CD4-positive, alpha-beta T cell (primary cell): ENCODE measurements at regions not wholly inside any gene's neighbourhood (a gene's known extent, or its start where the extent isn't known, plus 50 kb on each side); places are given as distances from the start of the nearest gene placed in this dataset.
"Not testable (repeated sequence)": the region's sequence is repeated elsewhere in the genome, so short reads cannot be mapped to it uniquely, and the experiment has no call there.

Experiments
- ATAC-seq: fragments of 200-7000 bp; cut with Tn5 transposase; one replicate; pipeline ENCODE4 v1.10.0; 2022; ENCODE audit warnings: mild to moderate bottlenecking; ENCODE audit not compliant: poor library complexity
- CTCF ChIA-PET: fragments of 350-600 bp; sonication (Branson Sonifier 250); formaldehyde crosslinking; loops from one replicate; lab custom pipeline; 2021; ENCODE audit warnings: antibody characterized with exemption, inconsistent platforms; lab: Charles Lee
- POLR2A ChIA-PET: fragments of 350-600 bp; sonication (Branson Sonifier 250); formaldehyde crosslinking; loops from one replicate; lab custom pipeline; 2021; ENCODE audit warnings: antibody characterized with exemption, inconsistent platforms; lab: Charles Lee
- DNase-seq, 14 experiments: peaks; one replicate each; pipeline ENCODE4 v3.0.0-alpha.2; 2013 to 2020; ENCODE audit warnings: mixed read lengths in 2 of 14
- H3K27ac ChIP-seq, 2 donors: one replicate each; pipeline versions ENCODE4 v1.5.1 to v1.7.0; 2013; ENCODE audit warnings: low read length in 2 of 2, low read depth in 1 of 2, mild to moderate bottlenecking in 1 of 2
- H3K27me3 ChIP-seq, 2 experiments: 1 replicate in 1 of 2; 2 replicates in 1 of 2; pipeline versions ENCODE4 v1.6.1 to v1.7.0; 2013; ENCODE audit warnings: low read length in 2 of 2, control low read depth in 1 of 2, mild to moderate bottlenecking in 1 of 2, moderate library complexity in 1 of 2; ENCODE audit not compliant: insufficient read depth in 2 of 2, control insufficient read depth in 1 of 2
- H3K36me3 ChIP-seq: one replicate; pipeline ENCODE4 v1.6.1; 2013; ENCODE audit warnings: low read length, control low read depth; ENCODE audit not compliant: insufficient read depth
- H3K4me1 ChIP-seq: one replicate; pipeline ENCODE4 v1.6.1; 2013; ENCODE audit warnings: low read length, control low read depth; ENCODE audit not compliant: insufficient read depth
- H3K4me3 ChIP-seq: one replicate; pipeline ENCODE4 v1.5.1; 2013; ENCODE audit warnings: mild to moderate bottlenecking, low read length, moderate library complexity
- H3K9me3 ChIP-seq, 2 experiments: 1 replicate in 1 of 2; 2 replicates in 1 of 2; pipeline versions ENCODE4 v1.6.1 to v1.7.0; 2013; ENCODE audit warnings: low read length in 2 of 2, mild to moderate bottlenecking in 2 of 2, control low read depth in 1 of 2, moderate library complexity in 1 of 2; ENCODE audit not compliant: control insufficient read depth in 1 of 2, insufficient read depth in 1 of 2
- H3K27ac Mint-ChIP-seq: one replicate; pipeline ENCODE4 v1.8.0; 2020; ENCODE audit warnings: mixed read lengths
- H3K27me3 Mint-ChIP-seq: one replicate; pipeline ENCODE4 v1.8.0; 2021; ENCODE audit warnings: mixed read lengths
- H3K36me3 Mint-ChIP-seq: one replicate; pipeline ENCODE4 v1.8.0; 2021; ENCODE audit warnings: low read depth, mixed read lengths
- H3K4me1 Mint-ChIP-seq: one replicate; pipeline ENCODE4 v1.8.0; 2021; ENCODE audit warnings: low read depth, mixed read lengths
- H3K4me3 Mint-ChIP-seq: one replicate; pipeline ENCODE4 v1.8.0; 2020; ENCODE audit warnings: mild to moderate bottlenecking, mixed read lengths
- H3K9me3 Mint-ChIP-seq: one replicate; pipeline ENCODE4 v1.8.0; 2020; ENCODE audit warnings: mixed read lengths
- CTCF ChIP-seq: fragments of 200-600 bp; IDR thresholded peaks from one replicate; pipeline ENCODE4 v1.8.0; 2022; ENCODE audit warnings: antibody characterized with exemption, mild to moderate bottlenecking
- intact Hi-C, 2 experiments: fragments of 100-400 bp; cut with DNase I in 1 of 2; cut with micrococcal nuclease in 1 of 2; formaldehyde crosslinking; loops; one replicate each; pipeline versions ENCODE4 v1.15.1 to v1.9.0; 2023 to 2025; cut with DNase I, micrococcal nuclease

- ATAC-seq (no peak), DNase-seq (no peak)
- ChIA-PET POLR2A (no interaction called here), CTCF (interaction anchor here (0.8 kb wide), 1 partner anchor 520 kb away, joined by 3 read pairs; no protein-coding TSS in a partner anchor)
- Histone ChIP-seq H3K27me3 (no peaks in the 10 kb centered on the region), H3K4me3 (no peak overlapping the region), H3K9me3 (no peaks in the 10 kb centered on the region), H3K4me1 (no peaks in the 10 kb centered on the region), H3K36me3 (no peaks in the 10 kb centered on the region), H3K27ac (no peak overlapping the region)
- H3K9me3 Mint-ChIP-seq, result no peaks in the 10 kb centered on the region
- H3K36me3 Mint-ChIP-seq, result no peaks in the 10 kb centered on the region
- TF ChIP-seq CTCF, result no peak
- H3K27me3 Mint-ChIP-seq, result no peaks in the 10 kb centered on the region
- no peaks in the 10 kb centered on the region for H3K4me1 Mint-ChIP-seq
- no peak overlapping the region for H3K4me3 Mint-ChIP-seq
- no peak overlapping the region for H3K27ac Mint-ChIP-seq
- intact Hi-C loops, result no loop called here
Observed at GRCh38 chr6:27168108-27168507, 79.4 kb upstream of the PRSS16 start.

- H3K36me3 Mint-ChIP-seq, result no peaks in the 10 kb centered on the region
- ChIA-PET CTCF (interaction anchor here (0.8 kb wide), 1 partner anchor 519 kb away, joined by 3 read pairs; no protein-coding TSS in a partner anchor), POLR2A (no interaction called here)
- H3K27me3 Mint-ChIP-seq, result no peaks in the 10 kb centered on the region
- TF ChIP-seq CTCF, result no peak
- H3K4me1 Mint-ChIP-seq, result no peaks in the 10 kb centered on the region
- no peak overlapping the region for H3K4me3 Mint-ChIP-seq
- no peaks in the 10 kb centered on the region for H3K36me3 ChIP-seq
- no peak overlapping the region for H3K4me3 ChIP-seq
- H3K27ac ChIP-seq, result no peak overlapping the region
- H3K9me3 ChIP-seq, result no peaks in the 10 kb centered on the region
- H3K27ac Mint-ChIP-seq, result no peak overlapping the region
- no peaks in the 10 kb centered on the region for H3K27me3 ChIP-seq
- no peaks in the 10 kb centered on the region for H3K9me3 Mint-ChIP-seq
- intact Hi-C loops, result no loop called here
- DNase-seq (no peak), ATAC-seq (no peak)
- no peaks in the 10 kb centered on the region for H3K4me1 ChIP-seq
Observed at GRCh38 chr6:27168586-27169443, 78.7 kb upstream of the PRSS16 start.

- Mint-ChIP-seq H3K36me3 (peaks cover 17% of the 10 kb centered on the region), H3K27me3 (peaks cover 16% of the 10 kb centered on the region), H3K4me1 (peaks cover 16% of the 10 kb centered on the region)
- H3K27me3 ChIP-seq, intact Hi-C loops, H3K9me3 Mint-ChIP-seq, DNase-seq, H3K36me3 ChIP-seq, H3K4me3 Mint-ChIP-seq, H3K27ac ChIP-seq, H3K4me3 ChIP-seq, ATAC-seq, POLR2A ChIA-PET, H3K9me3 ChIP-seq, H3K27ac Mint-ChIP-seq, H3K4me1 ChIP-seq: not testable (repeated sequence)
- CTCF ChIA-PET, result interaction anchor here (0.6 to 1.0 kb wide), 3 partner anchors 9 to 579 kb away, joined by 3 to 4 read pairs (median 3); no protein-coding TSS in a partner anchor
Observed at GRCh38 chr6:27172524-27173231, 74.8 kb upstream of the PRSS16 start.

GRCh38 chr6:27173232-27173601 lies 74.3 kb upstream of the PRSS16 start:
- ATAC-seq, H3K27ac ChIP-seq, H3K27ac Mint-ChIP-seq, H3K9me3 Mint-ChIP-seq, H3K9me3 ChIP-seq, H3K4me3 Mint-ChIP-seq, H3K36me3 ChIP-seq, intact Hi-C loops, DNase-seq, POLR2A ChIA-PET, H3K27me3 ChIP-seq, H3K4me3 ChIP-seq: not testable (repeated sequence)
- CTCF ChIA-PET, result interaction anchor here (0.6 to 1.0 kb wide), 3 partner anchors 10 to 579 kb away, joined by 3 to 4 read pairs (median 3); no protein-coding TSS in a partner anchor
- peaks cover 21% of the 10 kb centered on the region for H3K4me1 Mint-ChIP-seq
- peaks cover 12% of the 10 kb centered on the region for H3K4me1 ChIP-seq
- peaks cover 23% of the 10 kb centered on the region for H3K36me3 Mint-ChIP-seq
- peaks cover 22% of the 10 kb centered on the region for H3K27me3 Mint-ChIP-seq
